ENCODE measurements at regions not wholly inside any gene's neighbourhood (a gene's known extent, or its start where the extent isn't known, plus 50 kb on each side); places are given as distances from the start of the nearest gene placed in this dataset.

DNA sequence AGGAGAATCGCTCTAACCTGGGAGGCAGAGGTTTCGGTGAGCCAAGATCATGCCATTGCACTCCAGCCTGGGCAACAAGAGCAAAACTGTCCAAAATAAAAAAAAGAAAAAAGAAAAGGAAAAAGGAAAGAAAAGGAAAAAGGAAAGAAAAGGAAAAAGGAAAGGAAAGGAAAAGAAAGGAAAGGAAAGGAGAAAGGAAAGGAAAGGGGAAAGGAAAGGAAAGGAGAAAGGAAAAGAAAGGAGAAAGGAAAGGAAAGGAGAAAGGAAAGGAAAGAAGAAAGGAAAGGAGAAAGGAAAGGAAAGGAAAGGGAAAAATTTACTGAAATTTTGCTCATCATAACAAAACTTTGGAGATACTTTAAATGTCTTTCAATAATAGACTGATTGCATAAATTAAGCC, 391.3 kb upstream of the GYPC start:
- H4K20me1 ChIP-seq (ENCODE audit: insufficient read depth, low read length, poor library complexity, severe bottlenecking), result no peaks in the 10 kb centered on the region
- no peak overlapping the region for H3K4me3 ChIP-seq (ENCODE audit: low read length, poor library complexity, severe bottlenecking)
- no peaks in the 10 kb centered on the region for H3K79me2 ChIP-seq (ENCODE audit: insufficient read depth, low read length)
- no peak for TF ChIP-seq EZH2phosphoT487 (IDR thresholded peaks at IDR 0.05; ENCODE audit: borderline replicate concordance)
- TF ChIP-seq, protein P1, sequence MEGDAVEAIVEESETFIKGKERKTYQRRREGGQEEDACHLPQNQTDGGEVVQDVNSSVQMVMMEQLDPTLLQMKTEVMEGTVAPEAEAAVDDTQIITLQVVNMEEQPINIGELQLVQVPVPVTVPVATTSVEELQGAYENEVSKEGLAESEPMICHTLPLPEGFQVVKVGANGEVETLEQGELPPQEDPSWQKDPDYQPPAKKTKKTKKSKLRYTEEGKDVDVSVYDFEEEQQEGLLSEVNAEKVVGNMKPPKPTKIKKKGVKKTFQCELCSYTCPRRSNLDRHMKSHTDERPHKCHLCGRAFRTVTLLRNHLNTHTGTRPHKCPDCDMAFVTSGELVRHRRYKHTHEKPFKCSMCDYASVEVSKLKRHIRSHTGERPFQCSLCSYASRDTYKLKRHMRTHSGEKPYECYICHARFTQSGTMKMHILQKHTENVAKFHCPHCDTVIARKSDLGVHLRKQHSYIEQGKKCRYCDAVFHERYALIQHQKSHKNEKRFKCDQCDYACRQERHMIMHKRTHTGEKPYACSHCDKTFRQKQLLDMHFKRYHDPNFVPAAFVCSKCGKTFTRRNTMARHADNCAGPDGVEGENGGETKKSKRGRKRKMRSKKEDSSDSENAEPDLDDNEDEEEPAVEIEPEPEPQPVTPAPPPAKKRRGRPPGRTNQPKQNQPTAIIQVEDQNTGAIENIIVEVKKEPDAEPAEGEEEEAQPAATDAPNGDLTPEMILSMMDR (conservative IDR thresholded peaks at IDR 0.05; ENCODE audit: low read length), result no peak
- no peak overlapping the region for H2AFZ ChIP-seq (ENCODE audit: low read length)
- H3K36me3 ChIP-seq (ENCODE audit: insufficient read depth, low read length), result no peaks in the 10 kb centered on the region
- H3K9me2 ChIP-seq (replicated peaks; ENCODE audit: low read depth, low read length), result no peaks in the 10 kb centered on the region
- no peaks in the 10 kb centered on the region for H3K4me1 ChIP-seq (ENCODE audit: insufficient read depth, low read length, poor library complexity, severe bottlenecking)
- no peaks in the 10 kb centered on the region for H3F3A ChIP-seq (ENCODE audit: low read depth)
- H3K27me3 ChIP-seq (ENCODE audit: insufficient read depth, low read length, poor library complexity, severe bottlenecking), result no peaks in the 10 kb centered on the region
- no peak overlapping the region for H3K4me2 ChIP-seq (ENCODE audit: low read depth, low read length, poor library complexity, severe bottlenecking)
- no peak overlapping the region for H3K9ac ChIP-seq (ENCODE audit: low read depth, low read length, poor library complexity, severe bottlenecking)
- no peaks in the 10 kb centered on the region for H3K9me3 ChIP-seq (ENCODE audit: insufficient read depth, low read depth, low read length)

DNA sequence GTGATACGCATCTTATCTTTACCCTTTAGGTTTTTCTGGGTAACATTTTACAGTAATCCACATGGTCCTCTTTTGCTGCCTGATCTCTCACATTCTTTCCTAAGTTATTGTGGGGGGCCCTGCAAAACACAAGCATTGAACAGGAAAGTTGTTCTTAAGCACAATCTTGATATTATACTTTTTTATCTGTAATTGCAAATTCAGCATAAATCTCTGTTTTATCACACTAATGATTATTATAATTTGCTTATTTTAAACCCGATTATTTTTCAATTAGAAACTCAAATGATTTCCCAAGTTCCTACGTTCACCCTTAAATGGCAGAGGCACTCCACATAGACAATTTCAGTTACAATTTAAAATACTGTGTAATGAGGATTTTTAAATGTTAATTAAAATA, 386.0 kb upstream of the GYPC start:
- no peaks in the 10 kb centered on the region for H3K9me3 ChIP-seq (ENCODE audit: insufficient read depth, low read depth, low read length)
- H3F3A ChIP-seq (ENCODE audit: low read depth), result no peaks in the 10 kb centered on the region

DNA sequence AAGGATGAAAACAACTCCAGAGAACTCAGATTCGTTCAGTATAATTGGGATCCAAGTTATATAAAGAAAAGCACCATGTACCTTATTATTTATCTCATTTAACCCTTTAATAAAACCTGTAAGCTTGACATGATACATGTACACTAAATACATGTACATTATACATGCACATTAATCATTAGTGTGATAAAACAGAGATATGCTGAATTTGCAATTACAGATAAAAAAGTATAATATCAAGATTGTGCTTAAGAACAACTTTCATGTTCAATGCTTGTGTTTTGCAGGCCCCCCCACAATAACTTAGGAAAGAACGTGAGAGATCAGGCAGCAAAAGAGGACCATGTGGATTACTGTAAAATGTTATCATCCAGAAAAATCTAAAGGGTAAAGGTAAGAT, 385.4 kb upstream of the GYPC start:
- no peaks in the 10 kb centered on the region for H3F3A ChIP-seq (ENCODE audit: low read depth)
- H3K4me1 ChIP-seq (ENCODE audit: insufficient read depth, low read length, poor library complexity, severe bottlenecking), result no peaks in the 10 kb centered on the region
- TF ChIP-seq, protein P1 (conservative IDR thresholded peaks at IDR 0.05; ENCODE audit: low read length), result no peak
- no peak for TF ChIP-seq EZH2phosphoT487 (IDR thresholded peaks at IDR 0.05; ENCODE audit: borderline replicate concordance)
- no peak overlapping the region for H3K4me2 ChIP-seq (ENCODE audit: low read depth, low read length, poor library complexity, severe bottlenecking)
- H3K79me2 ChIP-seq (ENCODE audit: insufficient read depth, low read length), result no peaks in the 10 kb centered on the region
- no peak overlapping the region for H2AFZ ChIP-seq (ENCODE audit: low read length)
- H3K36me3 ChIP-seq (ENCODE audit: insufficient read depth, low read length), result no peaks in the 10 kb centered on the region
- H3K9me3 ChIP-seq (ENCODE audit: insufficient read depth, low read depth, low read length), result no peaks in the 10 kb centered on the region
- no peak overlapping the region for H3K4me3 ChIP-seq (ENCODE audit: low read length, poor library complexity, severe bottlenecking)
- no peaks in the 10 kb centered on the region for H4K20me1 ChIP-seq (ENCODE audit: insufficient read depth, low read length, poor library complexity, severe bottlenecking)
- H3K9me2 ChIP-seq (replicated peaks; ENCODE audit: low read depth, low read length), result no peaks in the 10 kb centered on the region
- no peaks in the 10 kb centered on the region for H3K27me3 ChIP-seq (ENCODE audit: insufficient read depth, low read length, poor library complexity, severe bottlenecking)
- H3K9ac ChIP-seq (ENCODE audit: low read depth, low read length, poor library complexity, severe bottlenecking), result no peak overlapping the region

More for the DNA sequence above, 386.0 kb upstream of the GYPC start:
- Histone ChIP-seq H3K4me2 (ENCODE audit: low read depth, low read length, poor library complexity, severe bottlenecking) (no peak overlapping the region), H3K9me2 (replicated peaks; ENCODE audit: low read depth, low read length) (no peaks in the 10 kb centered on the region), H2AFZ (ENCODE audit: low read length) (no peak overlapping the region), H3K9ac (ENCODE audit: low read depth, low read length, poor library complexity, severe bottlenecking) (no peak overlapping the region), H3K36me3 (ENCODE audit: insufficient read depth, low read length) (no peaks in the 10 kb centered on the region), H3K27me3 (ENCODE audit: insufficient read depth, low read length, poor library complexity, severe bottlenecking) (no peaks in the 10 kb centered on the region), H3K4me1 (ENCODE audit: insufficient read depth, low read length, poor library complexity, severe bottlenecking) (no peaks in the 10 kb centered on the region), H3K79me2 (ENCODE audit: insufficient read depth, low read length) (no peaks in the 10 kb centered on the region), H3K4me3 (ENCODE audit: low read length, poor library complexity, severe bottlenecking) (no peak overlapping the region), H4K20me1 (ENCODE audit: insufficient read depth, low read length, poor library complexity, severe bottlenecking) (no peaks in the 10 kb centered on the region)
- TF ChIP-seq EZH2phosphoT487 (IDR thresholded peaks at IDR 0.05; ENCODE audit: borderline replicate concordance), result no peak
- TF ChIP-seq, protein P1 (conservative IDR thresholded peaks at IDR 0.05; ENCODE audit: low read length), result no peak

Measured in Loucy (cell line).